Coronary artery (tissue), 2 donors: ENCODE measurements at regions not wholly inside any gene's neighbourhood (a gene's known extent, or its start where the extent isn't known, plus 50 kb on each side); places are given as distances from the start of the nearest gene placed in this dataset.
"Not testable (repeated sequence)": the region's sequence is repeated elsewhere in the genome, so short reads cannot be mapped to it uniquely, and the experiment has no call there.

ENCODE experiments used
- DNase-seq: peaks from one replicate; pipeline ENCODE4 v3.0.0-alpha.2; 2017; ENCODE audit warnings: low spot score
- H3K27ac ChIP-seq, 2 donors: fragments of 200-600 bp; sonication (generic); one replicate each; pipeline ENCODE4 v1.5.1; 2016 to 2019
- H3K4me3 ChIP-seq: fragments of 200-600 bp; sonication (generic); 2 replicates; pipeline ENCODE4 v1.5.1; 2016; ENCODE audit warnings: mild to moderate bottlenecking, moderate library complexity
- TF ChIP-seq, protein P1 (sequence below): fragments of 200-600 bp; sonication (generic); IDR thresholded peaks from one replicate; pipeline ENCODE4 v1.5.1; 2019; ENCODE audit warnings: antibody characterized with exemption

DNA sequence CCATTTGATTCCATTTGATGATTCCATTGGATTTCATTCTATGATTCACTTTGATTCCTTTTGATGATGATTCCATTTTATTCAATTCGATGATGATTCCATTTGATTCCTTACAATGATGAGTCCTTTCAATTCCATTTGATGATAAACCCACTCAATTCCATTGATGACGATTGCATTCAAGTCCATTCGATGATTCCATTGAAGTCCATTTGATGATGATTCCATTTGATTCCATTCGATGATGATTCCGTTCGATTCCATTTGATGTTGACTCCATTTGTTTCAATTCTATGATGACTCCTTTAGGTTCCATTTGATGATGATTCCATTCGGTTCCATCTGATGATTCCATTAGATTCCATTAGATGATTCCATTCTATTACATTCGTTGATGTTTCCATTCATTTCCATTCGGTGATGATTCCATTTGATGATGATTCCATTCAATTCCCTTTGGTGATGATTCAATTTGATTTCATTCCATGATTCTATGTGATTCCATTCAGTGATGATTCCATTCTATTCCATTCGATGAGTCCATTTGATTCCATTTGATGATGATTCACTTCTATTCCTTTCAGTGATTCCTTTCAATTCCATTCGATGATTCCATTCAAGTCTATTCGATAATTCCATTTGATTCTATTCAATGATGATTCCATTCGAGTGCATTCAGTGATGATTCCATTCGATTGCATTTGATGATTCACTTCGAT, 1106.0 kb downstream of the RPIA start:
- no peak for DNase-seq
- TF ChIP-seq, protein P1, sequence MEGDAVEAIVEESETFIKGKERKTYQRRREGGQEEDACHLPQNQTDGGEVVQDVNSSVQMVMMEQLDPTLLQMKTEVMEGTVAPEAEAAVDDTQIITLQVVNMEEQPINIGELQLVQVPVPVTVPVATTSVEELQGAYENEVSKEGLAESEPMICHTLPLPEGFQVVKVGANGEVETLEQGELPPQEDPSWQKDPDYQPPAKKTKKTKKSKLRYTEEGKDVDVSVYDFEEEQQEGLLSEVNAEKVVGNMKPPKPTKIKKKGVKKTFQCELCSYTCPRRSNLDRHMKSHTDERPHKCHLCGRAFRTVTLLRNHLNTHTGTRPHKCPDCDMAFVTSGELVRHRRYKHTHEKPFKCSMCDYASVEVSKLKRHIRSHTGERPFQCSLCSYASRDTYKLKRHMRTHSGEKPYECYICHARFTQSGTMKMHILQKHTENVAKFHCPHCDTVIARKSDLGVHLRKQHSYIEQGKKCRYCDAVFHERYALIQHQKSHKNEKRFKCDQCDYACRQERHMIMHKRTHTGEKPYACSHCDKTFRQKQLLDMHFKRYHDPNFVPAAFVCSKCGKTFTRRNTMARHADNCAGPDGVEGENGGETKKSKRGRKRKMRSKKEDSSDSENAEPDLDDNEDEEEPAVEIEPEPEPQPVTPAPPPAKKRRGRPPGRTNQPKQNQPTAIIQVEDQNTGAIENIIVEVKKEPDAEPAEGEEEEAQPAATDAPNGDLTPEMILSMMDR = no peak
- H3K27ac ChIP-seq = no peak overlapping the region
- no peak overlapping the region for H3K4me3 ChIP-seq

DNA sequence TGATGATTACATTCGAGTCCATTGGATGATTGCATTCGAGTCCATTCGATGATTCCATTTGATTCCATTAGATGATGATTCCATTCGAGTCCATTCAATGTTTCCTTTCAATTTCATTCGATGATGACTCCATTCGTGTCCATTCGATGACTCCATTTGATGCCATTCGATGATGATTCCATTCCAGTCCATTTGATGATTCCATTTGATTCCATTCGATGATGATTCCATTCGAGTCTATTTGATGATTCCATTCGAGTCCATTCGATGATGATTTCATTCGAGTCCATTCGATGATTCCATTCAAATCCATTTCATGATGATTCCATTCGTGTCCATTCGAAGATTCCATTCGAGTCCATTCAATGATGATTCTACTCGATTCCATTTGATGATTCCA, 1109.7 kb downstream of the RPIA start:
- H3K27ac ChIP-seq, DNase-seq, H3K4me3 ChIP-seq: not testable (repeated sequence)

DNA sequence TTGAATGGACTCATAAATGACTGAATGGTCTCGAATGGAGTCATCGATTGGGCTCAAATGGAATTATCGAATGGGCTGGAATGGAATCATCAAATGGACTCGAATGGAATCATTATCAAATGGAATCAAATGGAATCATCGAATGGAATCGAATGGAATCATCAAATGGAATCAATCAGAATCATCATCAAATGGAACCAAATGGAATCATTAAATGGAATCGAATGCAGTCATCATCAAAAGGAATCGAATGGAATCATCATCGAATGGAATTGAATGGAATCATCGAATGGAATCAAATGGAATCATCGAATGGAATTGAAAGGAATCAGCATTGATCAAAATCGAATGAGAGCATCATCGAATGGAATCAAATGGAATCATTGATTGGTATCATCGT, 1114.9 kb downstream of the RPIA start:
- H3K4me3 ChIP-seq, H3K27ac ChIP-seq, DNase-seq: not testable (repeated sequence)

DNA sequence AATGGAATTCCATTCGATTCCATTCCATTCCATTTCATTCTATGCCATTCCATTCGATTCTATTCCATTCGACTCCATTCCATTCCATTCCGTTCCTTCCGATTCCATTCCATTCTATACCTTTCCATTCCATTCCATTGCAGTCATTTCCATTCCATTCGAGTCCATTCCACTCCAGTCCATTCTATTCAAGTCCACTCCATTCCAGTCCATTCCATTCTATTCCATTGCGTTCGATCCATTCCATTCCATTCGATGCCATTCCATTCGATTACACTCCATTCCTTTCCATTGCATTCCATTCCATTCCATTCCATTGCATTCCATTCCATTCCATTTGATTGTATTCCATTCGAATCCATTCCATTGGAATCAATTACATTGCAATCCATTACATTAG, 1119.8 kb downstream of the RPIA start:
- DNase-seq = no peak
- H3K4me3 ChIP-seq = no peak overlapping the region
- TF ChIP-seq, protein P1 = no peak
- no peak overlapping the region for H3K27ac ChIP-seq

DNA sequence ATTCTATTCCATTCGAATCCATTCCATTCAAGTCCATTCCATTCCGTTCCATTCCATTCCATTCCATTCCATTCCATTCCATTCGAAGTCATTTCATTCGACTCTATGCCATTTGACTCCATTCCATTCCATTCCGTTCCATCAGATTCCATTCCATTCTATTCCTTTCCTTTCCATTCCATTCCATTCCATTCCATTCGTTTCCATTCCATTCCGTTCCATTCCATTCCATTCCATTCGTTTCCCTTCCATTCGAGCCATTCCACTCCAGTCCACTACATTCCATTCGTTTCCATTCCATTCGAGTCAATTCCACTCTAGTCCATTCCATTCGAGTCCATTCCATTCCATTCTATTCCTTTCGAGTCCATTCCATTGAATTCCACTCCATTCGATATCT, 1120.4 kb downstream of the RPIA start:
- not testable (repeated sequence) for H3K4me3 ChIP-seq, H3K27ac ChIP-seq, DNase-seq

DNA sequence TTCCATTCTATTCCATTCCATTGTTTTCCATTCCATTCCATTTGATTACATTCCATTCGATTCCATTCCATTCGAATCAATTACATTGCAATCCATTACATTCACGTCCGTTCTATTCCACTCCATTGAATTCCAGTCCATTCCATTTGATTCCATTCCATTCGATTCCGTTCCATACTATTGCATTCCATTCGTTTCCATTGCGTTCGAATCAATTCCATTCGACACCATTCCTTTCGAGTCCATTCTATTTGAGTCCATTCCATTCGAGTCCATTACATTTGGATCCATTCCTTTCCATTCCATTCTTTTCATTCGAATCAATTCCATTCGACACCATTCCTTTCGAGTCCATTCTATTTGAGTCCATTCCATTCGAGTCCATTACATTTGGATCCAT, 1122.9 kb downstream of the RPIA start:
- not testable (repeated sequence) for DNase-seq, H3K27ac ChIP-seq, H3K4me3 ChIP-seq

DNA sequence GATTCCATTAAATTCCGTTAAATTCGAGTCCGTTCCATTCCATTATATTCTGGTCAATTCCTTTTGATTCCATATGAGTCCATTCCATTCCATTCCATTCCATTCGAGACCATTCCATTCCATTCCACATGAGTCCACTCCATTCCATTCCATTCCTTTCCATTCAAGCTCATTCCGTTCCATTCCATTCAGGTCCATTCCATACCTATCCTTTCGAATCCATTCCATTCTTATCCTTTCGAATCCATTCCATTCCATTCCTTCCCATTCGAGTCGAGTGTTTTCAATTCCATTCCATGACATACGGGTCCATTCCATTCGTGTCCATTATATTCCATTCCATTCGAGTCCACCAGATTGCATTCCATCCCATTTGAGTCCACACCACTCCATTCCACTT, 1127.4 kb downstream of the RPIA start:
- DNase-seq = no peak
- Histone ChIP-seq H3K4me3 (no peak overlapping the region), H3K27ac (no peak overlapping the region)
- TF ChIP-seq, protein P1 = no peak

DNA sequence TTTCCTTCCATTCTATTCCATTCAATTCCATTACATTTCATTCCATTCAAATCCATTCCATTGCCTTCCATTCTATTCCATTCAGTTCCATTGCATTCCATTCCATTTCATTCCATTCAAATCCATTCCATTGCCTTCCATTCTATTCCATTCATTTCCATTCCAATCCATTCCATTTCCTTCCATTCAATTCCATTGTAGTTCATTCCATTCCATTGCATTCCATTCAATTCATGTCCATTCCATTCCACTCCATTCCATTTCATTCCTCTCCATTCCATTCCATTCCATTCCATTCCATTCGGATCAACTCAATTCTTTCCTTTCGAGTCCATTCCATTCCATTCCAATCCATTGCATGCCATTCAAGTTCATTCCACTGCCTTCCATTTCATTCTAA, 1128.3 kb downstream of the RPIA start:
- TF ChIP-seq, protein P1 = no peak
- Histone ChIP-seq H3K27ac (no peak overlapping the region), H3K4me3 (no peak overlapping the region)
- DNase-seq = no peak

DNA sequence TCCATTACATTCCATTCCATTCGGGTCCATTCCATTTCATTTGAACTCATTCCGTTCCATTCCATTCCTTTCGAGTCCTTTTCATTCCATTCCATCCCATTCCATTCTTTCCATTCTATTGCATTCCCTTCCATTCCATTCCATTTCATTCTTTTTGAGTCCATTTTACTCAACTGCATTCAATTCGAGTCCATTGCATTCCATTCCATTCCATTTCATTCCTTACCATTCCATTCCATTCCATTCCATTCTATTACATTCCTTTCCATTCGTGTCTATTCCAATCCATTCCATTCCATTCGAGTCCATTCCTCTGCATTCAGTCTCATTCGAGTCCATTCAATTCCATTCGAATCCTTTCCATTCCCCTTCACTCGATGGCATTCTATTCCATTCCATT, 1128.8 kb downstream of the RPIA start:
- TF ChIP-seq, protein P1 = no peak
- H3K4me3 ChIP-seq = no peak overlapping the region
- no peak overlapping the region for H3K27ac ChIP-seq
- no peak for DNase-seq
